H1 (cell line): ENCODE measurements at regions not wholly inside any gene's neighbourhood (a gene's known extent, or its start where the extent isn't known, plus 50 kb on each side); places are given as distances from the start of the nearest gene placed in this dataset.

ENCODE experiments used
- CTCF ChIA-PET: fragments of 300-600 bp; sonication (Branson Sonifier 250); formaldehyde crosslinking; loops from one replicate; lab custom pipeline; 2021; ENCODE audit not compliant: partially characterized antibody; lab: Charles Lee
- POLR2A ChIA-PET: fragments of 300-600 bp; sonication (Branson Sonifier 250); formaldehyde crosslinking; loops from one replicate; lab custom pipeline; 2021; ENCODE audit warnings: inconsistent platforms; ENCODE audit not compliant: partially characterized antibody; lab: Charles Lee
- DNase-seq, 2 experiments: peaks; one replicate each; pipeline versions ENCODE4 v3.0.0 to v3.0.0-alpha.2; 2010 to 2022; ENCODE audit warnings: low spot score in 2 of 2, low read depth in 1 of 2, mixed read lengths in 1 of 2
- FAIRE-seq: peaks from 2 replicates; lab custom pipeline; 2011; peaks lifted over from hg19 to GRCh38; lab: Jason Lieb, UNC
- H2AFZ ChIP-seq: 2 replicates; pipeline ENCODE4 v1.8.1; 2012; ENCODE audit warnings: low read length, inconsistent platforms
- H2AK5ac ChIP-seq: 2 replicates; pipeline ENCODE4 v1.6.1; 2013; ENCODE audit warnings: low read depth, low read length
- H2BK120ac ChIP-seq: replicated peaks from 2 replicates; pipeline ENCODE3; 2013; ENCODE audit warnings: low read depth, low read length, inconsistent platforms
- H2BK12ac ChIP-seq: 2 replicates; pipeline ENCODE4 v1.6.1; 2013; ENCODE audit warnings: low read depth, low read length
- H2BK15ac ChIP-seq: 2 replicates; pipeline ENCODE4 v1.6.1; 2013; ENCODE audit warnings: low read length
- H2BK20ac ChIP-seq: 2 replicates; pipeline ENCODE4 v1.6.1; 2013; ENCODE audit warnings: low read length
- H2BK5ac ChIP-seq: 2 replicates; pipeline ENCODE4 v1.6.1; 2013; ENCODE audit warnings: low read depth, low read length
- H3K14ac ChIP-seq: 2 replicates; pipeline ENCODE4 v1.6.1; 2013; ENCODE audit warnings: inconsistent platforms; ENCODE audit not compliant: insufficient read length
- H3K18ac ChIP-seq: 2 replicates; pipeline ENCODE4 v1.6.1; 2013; ENCODE audit warnings: low read length; ENCODE audit errors: extremely low read depth
- H3K23ac ChIP-seq: 2 replicates; pipeline ENCODE4 v1.6.1; 2013; ENCODE audit warnings: inconsistent platforms; ENCODE audit not compliant: insufficient read length
- H3K23me2 ChIP-seq: 2 replicates; pipeline ENCODE4 v1.6.1; 2013; ENCODE audit warnings: low read depth, low read length
- H3K27ac ChIP-seq: 2 replicates; pipeline ENCODE4 v1.6.1; 2011; ENCODE audit warnings: low read depth, low read length, inconsistent platforms
- H3K27me3 ChIP-seq, 4 experiments: replicated peaks in 1 of 4; 1 replicate in 1 of 4; 2 replicates in 3 of 4; pipeline versions ENCODE4 v1.6.1 to v1.8.1; 2011 to 2013; ENCODE audit warnings: low read length in 3 of 4, mild to moderate bottlenecking in 3 of 4, inconsistent platforms in 2 of 4, mixed read lengths in 2 of 4, moderate library complexity in 1 of 4; ENCODE audit not compliant: control insufficient read depth in 3 of 4, insufficient read depth in 3 of 4; ENCODE audit errors: extremely low read depth in 1 of 4
- H3K36me3 ChIP-seq, 4 experiments: 2 replicates each; pipeline versions ENCODE4 v1.6.1 to v1.8.1; 2011 to 2013; ENCODE audit warnings: mild to moderate bottlenecking in 4 of 4, low read length in 3 of 4, moderate library complexity in 2 of 4, control low read depth in 1 of 4, inconsistent platforms in 1 of 4; ENCODE audit not compliant: insufficient read depth in 4 of 4, control insufficient read depth in 2 of 4
- H3K4ac ChIP-seq: replicated peaks from 2 replicates; pipeline ENCODE3; 2013; ENCODE audit warnings: low read length, low read depth, mixed read lengths, inconsistent platforms; ENCODE audit not compliant: insufficient read length
- H3K4me1 ChIP-seq, 4 experiments: replicated peaks in 1 of 4; 1 replicate in 1 of 4; 2 replicates in 3 of 4; pipeline versions ENCODE4 v1.6.1 to v1.8.1; 2011 to 2013; ENCODE audit warnings: low read length in 3 of 4, inconsistent platforms in 2 of 4, mixed read lengths in 1 of 4; ENCODE audit not compliant: insufficient read depth in 4 of 4, control insufficient read depth in 3 of 4
- H3K4me2 ChIP-seq, 2 experiments: 2 replicates each; pipeline versions ENCODE4 v1.6.1 to v1.8.1; 2011 to 2013; ENCODE audit warnings: low read depth in 2 of 2, low read length in 2 of 2, control low read depth in 1 of 2, inconsistent platforms in 1 of 2, mild to moderate bottlenecking in 1 of 2; ENCODE audit not compliant: insufficient read depth in 1 of 2
- H3K4me3 ChIP-seq, 4 experiments: fragments of 200-600, 300-600 bp in 1 of 4; sonication (generic), shearing (Covaris generic), sonication (Bioruptor Twin) in 1 of 4; 2 replicates each; pipeline versions ENCODE4 v1.5.1 to v1.8.1; 2011 to 2016; ENCODE audit warnings: low read length in 4 of 4, low read depth in 3 of 4, control low read depth in 2 of 4, inconsistent platforms in 2 of 4, mild to moderate bottlenecking in 2 of 4, mixed read lengths in 1 of 4, moderate library complexity in 1 of 4; ENCODE audit not compliant: insufficient read depth in 2 of 4; ENCODE audit errors: extremely low read depth in 1 of 4
- H3K56ac ChIP-seq: replicated peaks from 2 replicates; pipeline ENCODE3; 2013; ENCODE audit warnings: low read depth, mild to moderate bottlenecking, mixed read lengths, low read length, inconsistent platforms; ENCODE audit not compliant: insufficient read length
- H3K79me1 ChIP-seq: 2 replicates; pipeline ENCODE4 v1.6.1; 2013; ENCODE audit warnings: low read depth, low read length, control low read depth
- H3K79me2 ChIP-seq, 2 experiments: 2 replicates each; pipeline versions ENCODE4 v1.6.1 to v1.8.1; 2012 to 2013; ENCODE audit warnings: low read length in 2 of 2, mild to moderate bottlenecking in 2 of 2, inconsistent platforms in 1 of 2; ENCODE audit not compliant: insufficient read depth in 2 of 2, control insufficient read depth in 1 of 2
- H3K9ac ChIP-seq, 4 experiments: replicated peaks in 1 of 4; 1 replicate in 1 of 4; 2 replicates in 3 of 4; pipeline versions ENCODE4 v1.6.1 to v1.8.1; 2011 to 2013; ENCODE audit warnings: low read depth in 3 of 4, low read length in 3 of 4, control low read depth in 2 of 4, mild to moderate bottlenecking in 2 of 4, moderate library complexity in 2 of 4, inconsistent platforms in 1 of 4; ENCODE audit errors: extremely low read depth in 1 of 4
- H3K9me3 ChIP-seq, 2 experiments: 2 replicates each; pipeline versions ENCODE4 v1.6.1 to v1.8.1; 2012 to 2013; ENCODE audit warnings: mild to moderate bottlenecking in 2 of 2, moderate library complexity in 2 of 2, control low read depth in 1 of 2, inconsistent platforms in 1 of 2, low read depth in 1 of 2, low read length in 1 of 2, mixed read lengths in 1 of 2; ENCODE audit not compliant: insufficient read depth in 2 of 2
- H4K20me1 ChIP-seq, 2 experiments: replicated peaks in 1 of 2; 2 replicates each; pipeline versions ENCODE3 to v1.8.1; 2011 to 2013; ENCODE audit warnings: inconsistent platforms in 2 of 2, low read length in 2 of 2, mild to moderate bottlenecking in 1 of 2; ENCODE audit not compliant: insufficient read depth in 2 of 2, control insufficient read depth in 1 of 2
- H4K5ac ChIP-seq: 2 replicates; pipeline ENCODE4 v1.6.1; 2013; ENCODE audit warnings: low read length, low read depth, mixed read lengths, inconsistent platforms; ENCODE audit not compliant: insufficient read length
- H4K8ac ChIP-seq: 2 replicates; pipeline ENCODE4 v1.8.0; 2013; ENCODE audit warnings: mild to moderate bottlenecking, moderate library complexity, low read length, inconsistent platforms; ENCODE audit not compliant: insufficient read depth; ENCODE audit errors: extremely low read depth
- H4K91ac ChIP-seq: replicated peaks from 2 replicates; pipeline ENCODE3; 2013; ENCODE audit warnings: low read length, mixed read lengths, inconsistent platforms; ENCODE audit not compliant: insufficient read length
- CBX8 ChIP-seq: fragments of 300-800, 300-1000 bp; sonication (generic); IDR thresholded peaks from 2 replicates; pipeline ENCODE4 v1.7.1; 2016; ENCODE audit warnings: low read depth, low read length, borderline replicate concordance
- CEBPB ChIP-seq: IDR thresholded peaks from 2 replicates; pipeline ENCODE4 v1.6.1; 2012; ENCODE audit warnings: low read depth, low read length
- CTBP2 ChIP-seq: IDR thresholded peaks from 2 replicates; pipeline ENCODE4 v1.7.0; 2011; ENCODE audit warnings: borderline replicate concordance, mild to moderate bottlenecking, moderate library complexity, mixed read lengths, low read length; ENCODE audit not compliant: insufficient read depth, insufficient read length
- EP300 ChIP-seq, 2 experiments: IDR thresholded peaks; 1 replicate in 1 of 2; 2 replicates in 1 of 2; pipeline ENCODE4 v1.6.1; 2011 to 2012; ENCODE audit warnings: low read depth in 2 of 2, low read length in 2 of 2, mild to moderate bottlenecking in 2 of 2, borderline replicate concordance in 1 of 2, inconsistent platforms in 1 of 2, moderate library complexity in 1 of 2
- HDAC2 ChIP-seq, 2 experiments: fragments of 300-600 bp in 1 of 2; sonication (generic) in 1 of 2; IDR thresholded peaks; 2 replicates each; pipeline ENCODE4 v1.6.1; 2011 to 2012; ENCODE audit warnings: low read depth in 2 of 2, low read length in 2 of 2, mild to moderate bottlenecking in 2 of 2, moderate library complexity in 2 of 2, borderline replicate concordance in 1 of 2, inconsistent platforms in 1 of 2
- KDM4A ChIP-seq: IDR thresholded peaks from one replicate; pipeline ENCODE4 v1.7.1; 2012; ENCODE audit warnings: low read depth, mild to moderate bottlenecking, moderate library complexity, low read length, inconsistent platforms; ENCODE audit not compliant: severe bottlenecking
- SP2 ChIP-seq: IDR thresholded peaks from 2 replicates; pipeline ENCODE4 v1.6.1; 2012; ENCODE audit warnings: mild to moderate bottlenecking, low read length, inconsistent platforms
- TCF12 ChIP-seq: IDR thresholded peaks from 2 replicates; pipeline ENCODE4 v1.6.1; 2011; ENCODE audit warnings: low read depth, mild to moderate bottlenecking, low read length
- TEAD4 ChIP-seq: IDR thresholded peaks from 2 replicates; pipeline ENCODE4 v1.6.1; 2012; ENCODE audit warnings: low read depth, low read length, inconsistent platforms, mixed read lengths
- USF2 ChIP-seq: IDR thresholded peaks from 2 replicates; pipeline ENCODE4 v1.6.1; 2011; ENCODE audit warnings: low read length, improper control_type of control experiment
- WGBS, 2 experiments: shearing (Covaris generic) in 1 of 2; methylation state at CpG; one replicate each; pipeline versions ENCODE4 v1.1.6 to v1.1.7; 2013 to 2015; ENCODE audit warnings: low lambda C conversion rate in 2 of 2, mixed read lengths in 2 of 2, inconsistent platforms in 1 of 2, low coverage in 1 of 2, missing lambda C conversion rate in 1 of 2; ENCODE audit not compliant: insufficient replicate concordance in 2 of 2, insufficient coverage in 1 of 2, insufficient read length in 1 of 2; ENCODE audit errors: extremely low coverage in 1 of 2, missing lambda C conversion rate in 1 of 2; 5-methylcytosine and 5-hydroxymethylcytosine counted together

- no peaks in the 10 kb centered on the region for H3K23me2 ChIP-seq
- H4K20me1 ChIP-seq: no peaks in the 10 kb centered on the region
- no peak overlapping the region for H3K4me3 ChIP-seq
- no peak overlapping the region for H2BK5ac ChIP-seq
- no peak for TF ChIP-seq TCF12
- no peak for TF ChIP-seq CTBP2
- no peak for TF ChIP-seq SP2
- TF ChIP-seq EP300 (IDR thresholded peaks at IDR 0.05; ENCODE audit: borderline replicate concordance in 1 of 2, low read depth in 2 of 2, low read length in 2 of 2): no peak
- TF ChIP-seq TEAD4: no peak
- TF ChIP-seq CEBPB: no peak
- no peak for TF ChIP-seq USF2
- no peak for TF ChIP-seq KDM4A
- no peak for TF ChIP-seq CBX8
- no peak for TF ChIP-seq HDAC2 (IDR thresholded peaks at IDR 0.05; ENCODE audit: borderline replicate concordance in 1 of 2, low read depth in 2 of 2, low read length in 2 of 2)
- no peak overlapping the region for H2BK120ac ChIP-seq
- no peaks in the 10 kb centered on the region for H3K27me3 ChIP-seq
- no peak overlapping the region for H3K18ac ChIP-seq
- no peak overlapping the region for H3K23ac ChIP-seq
- WGBS, 2 experiments: 96% methylated on average over 2 of the region's 2 CpGs; no CpG with 5 or more reads in 1 of the 2 experiments
- no peaks in the 10 kb centered on the region for H3K36me3 ChIP-seq
- H2AK5ac ChIP-seq: no peak overlapping the region
- no peak overlapping the region for H3K27ac ChIP-seq
- no peaks in the 10 kb centered on the region for H3K79me1 ChIP-seq
- no peak overlapping the region for H3K4me2 ChIP-seq
- CTCF ChIA-PET: interaction anchor here (3.2 kb wide), 1 partner anchor 12 kb away, joined by 23 read pairs; no protein-coding TSS in a partner anchor
- H3K9ac ChIP-seq: no peak overlapping the region
- H3K4ac ChIP-seq: no peak overlapping the region
- POLR2A ChIA-PET: no interaction called here
- peaks cover 0 to 8% (median 6%) of the 10 kb centered on the region in 4 experiments; a peak in 4 of 7 replicates for H3K4me1 ChIP-seq
- H2BK20ac ChIP-seq: no peak overlapping the region
- no peak overlapping the region for H2AFZ ChIP-seq
- H3K79me2 ChIP-seq: no peaks in the 10 kb centered on the region
- no peak overlapping the region for H3K14ac ChIP-seq
- no peak overlapping the region for H2BK12ac ChIP-seq
- H3K9me3 ChIP-seq: no peaks in the 10 kb centered on the region
- no peak overlapping the region for H4K91ac ChIP-seq
- H4K8ac ChIP-seq: no peak overlapping the region
- FAIRE-seq (no peak), DNase-seq (no peak)
- no peak overlapping the region for H4K5ac ChIP-seq
- no peak overlapping the region for H2BK15ac ChIP-seq
- no peak overlapping the region for H3K56ac ChIP-seq
Observed at GRCh38 chr3:44186111-44186672, 55.5 kb upstream of the TOPAZ1 start.
